ENCODE measurements at regions not wholly inside any gene's neighbourhood (a gene's known extent, or its start where the extent isn't known, plus 50 kb on each side); places are given as distances from the start of the nearest gene placed in this dataset.

- no peaks in the 10 kb centered on the region for H4K20me1 ChIP-seq (ENCODE audit: insufficient read depth, low read length)
- H3K27ac ChIP-seq (ENCODE audit: low read length): no peak overlapping the region
- no peaks in the 10 kb centered on the region for H3K9me2 ChIP-seq (replicated peaks; ENCODE audit: insufficient read depth, low read length)
- H3K79me2 ChIP-seq (ENCODE audit: low read length): no peaks in the 10 kb centered on the region
- H3K36me3 ChIP-seq (replicated peaks; ENCODE audit: insufficient read depth, low read length): no peaks in the 10 kb centered on the region
- no peak overlapping the region for H3K4me2 ChIP-seq (ENCODE audit: low read depth, low read length)
- TF ChIP-seq EZH2 (optimal IDR thresholded peaks at IDR 0.05; ENCODE audit: low read depth, low read length) (no peak), EZH2phosphoT487 (IDR thresholded peaks at IDR 0.05; ENCODE audit: low read length) (no peak), CTCF (IDR thresholded peaks at IDR 0.05; ENCODE audit: low read length) (no peak)
- H3K4me3 ChIP-seq (ENCODE audit: low read length): no peak overlapping the region
- H3K27me3 ChIP-seq (replicated peaks; ENCODE audit: insufficient read depth, low read length): no peaks in the 10 kb centered on the region
- H3K9me3 ChIP-seq (replicated peaks; ENCODE audit: insufficient read depth, low read length): no peaks in the 10 kb centered on the region
- no peaks in the 10 kb centered on the region for H3F3A ChIP-seq (ENCODE audit: insufficient read depth, low read length)
- no peak for DNase-seq
- H3K4me1 ChIP-seq (ENCODE audit: low read length): no peaks in the 10 kb centered on the region
- H3K9ac ChIP-seq (ENCODE audit: low read length): no peak overlapping the region
- no peak overlapping the region for H2AFZ ChIP-seq (ENCODE audit: low read length)
These were observed 51.9 kb upstream of the OTOL1 start for GRCh38 chr3:161444694-161445077.

GRCh38 chr3:161443921-161444693, 52.5 kb upstream of the OTOL1 start:
- Histone ChIP-seq H3F3A (ENCODE audit: insufficient read depth, low read length) (no peaks in the 10 kb centered on the region), H3K27ac (ENCODE audit: low read length) (no peak overlapping the region), H3K4me2 (ENCODE audit: low read depth, low read length) (no peak overlapping the region), H2AFZ (ENCODE audit: low read length) (no peak overlapping the region), H3K36me3 (replicated peaks; ENCODE audit: insufficient read depth, low read length) (no peaks in the 10 kb centered on the region), H3K9me3 (replicated peaks; ENCODE audit: insufficient read depth, low read length) (no peaks in the 10 kb centered on the region), H4K20me1 (ENCODE audit: insufficient read depth, low read length) (no peaks in the 10 kb centered on the region), H3K4me3 (ENCODE audit: low read length) (no peak overlapping the region), H3K9ac (ENCODE audit: low read length) (no peak overlapping the region), H3K4me1 (ENCODE audit: low read length) (no peaks in the 10 kb centered on the region), H3K9me2 (replicated peaks; ENCODE audit: insufficient read depth, low read length) (no peaks in the 10 kb centered on the region), H3K27me3 (replicated peaks; ENCODE audit: insufficient read depth, low read length) (no peaks in the 10 kb centered on the region), H3K79me2 (ENCODE audit: low read length) (no peaks in the 10 kb centered on the region)
- DNase-seq: no peak
- no peak for TF ChIP-seq CTCF (IDR thresholded peaks at IDR 0.05; ENCODE audit: low read length)
- TF ChIP-seq EZH2 (optimal IDR thresholded peaks at IDR 0.05; ENCODE audit: low read depth, low read length): no peak
- TF ChIP-seq EZH2phosphoT487 (IDR thresholded peaks at IDR 0.05; ENCODE audit: low read length): no peak

- no peaks in the 10 kb centered on the region for H3K9me2 ChIP-seq (replicated peaks; ENCODE audit: insufficient read depth, low read length)
- H2AFZ ChIP-seq (ENCODE audit: low read length): no peak overlapping the region
- no peaks in the 10 kb centered on the region for H3F3A ChIP-seq (ENCODE audit: insufficient read depth, low read length)
- peaks cover 6% of the 10 kb centered on the region for H3K4me1 ChIP-seq (ENCODE audit: low read length)
- no peaks in the 10 kb centered on the region for H3K79me2 ChIP-seq (ENCODE audit: low read length)
- H3K9ac ChIP-seq (ENCODE audit: low read length): no peak overlapping the region
- H3K27me3 ChIP-seq (replicated peaks; ENCODE audit: insufficient read depth, low read length): no peaks in the 10 kb centered on the region
- H3K27ac ChIP-seq (ENCODE audit: low read length): no peak overlapping the region
- H3K4me2 ChIP-seq (ENCODE audit: low read depth, low read length): no peak overlapping the region
- no peaks in the 10 kb centered on the region for H3K36me3 ChIP-seq (replicated peaks; ENCODE audit: insufficient read depth, low read length)
- no peak for DNase-seq
- TF ChIP-seq EZH2 (optimal IDR thresholded peaks at IDR 0.05; ENCODE audit: low read depth, low read length): no peak
- TF ChIP-seq EZH2phosphoT487 (IDR thresholded peaks at IDR 0.05; ENCODE audit: low read length): no peak
- TF ChIP-seq CTCF (IDR thresholded peaks at IDR 0.05; ENCODE audit: low read length): no peak
- H3K9me3 ChIP-seq (replicated peaks; ENCODE audit: insufficient read depth, low read length): no peaks in the 10 kb centered on the region
- no peak overlapping the region for H3K4me3 ChIP-seq (ENCODE audit: low read length)
- H4K20me1 ChIP-seq (ENCODE audit: insufficient read depth, low read length): no peaks in the 10 kb centered on the region
These were observed 59.0 kb upstream of the SPTSSB start for GRCh38 chr3:161430307-161430706.

Data from MM.1S (cell line).